ENCODE measurements at regions not wholly inside any gene's neighbourhood (a gene's known extent, or its start where the extent isn't known, plus 50 kb on each side); places are given as distances from the start of the nearest gene placed in this dataset.
"Not testable (repeated sequence)": the region's sequence is repeated elsewhere in the genome, so short reads cannot be mapped to it uniquely, and the experiment has no call there.

GRCh38 chr14:40374221-40374620, 942.0 kb upstream of the FBXO33 start:
- Histone ChIP-seq H3K9ac (ENCODE audit: low read length) (no peak overlapping the region), H3K27me3 (replicated peaks; ENCODE audit: control insufficient read depth, insufficient read depth, low read length) (no peaks in the 10 kb centered on the region), H3K9me3 (ENCODE audit: control insufficient read depth, low read length) (no peaks in the 10 kb centered on the region), H3K4me3 (ENCODE audit: low read length) (no peak overlapping the region), H3K4me1 (ENCODE audit: control insufficient read depth, insufficient read depth, low read length) (no peaks in the 10 kb centered on the region), H3K36me3 (ENCODE audit: control insufficient read depth, insufficient read depth, low read length, severe bottlenecking) (no peaks in the 10 kb centered on the region)
- DNase-seq (ENCODE audit: low read depth), result no peak

GRCh38 chr14:40371011-40371410, 938.8 kb upstream of the FBXO33 start:
- DNase-seq (ENCODE audit: low read depth), result no peak
- no peak overlapping the region for H3K4me3 ChIP-seq (ENCODE audit: low read length)
- H3K4me1 ChIP-seq (ENCODE audit: control insufficient read depth, insufficient read depth, low read length), result no peaks in the 10 kb centered on the region
- no peaks in the 10 kb centered on the region for H3K36me3 ChIP-seq (ENCODE audit: control insufficient read depth, insufficient read depth, low read length, severe bottlenecking)
- H3K9ac ChIP-seq (ENCODE audit: low read length), result no peak overlapping the region
- no peaks in the 10 kb centered on the region for H3K9me3 ChIP-seq (ENCODE audit: control insufficient read depth, low read length)
- H3K27me3 ChIP-seq (replicated peaks; ENCODE audit: control insufficient read depth, insufficient read depth, low read length), result no peaks in the 10 kb centered on the region

GRCh38 chr14:40368314-40368713, 936.1 kb upstream of the FBXO33 start:
- Histone ChIP-seq H3K4me1 (ENCODE audit: control insufficient read depth, insufficient read depth, low read length) (no peaks in the 10 kb centered on the region), H3K9me3 (ENCODE audit: control insufficient read depth, low read length) (no peaks in the 10 kb centered on the region), H3K4me3 (ENCODE audit: low read length) (no peak overlapping the region), H3K27me3 (replicated peaks; ENCODE audit: control insufficient read depth, insufficient read depth, low read length) (no peaks in the 10 kb centered on the region), H3K36me3 (ENCODE audit: control insufficient read depth, insufficient read depth, low read length, severe bottlenecking) (no peaks in the 10 kb centered on the region), H3K9ac (ENCODE audit: low read length) (no peak overlapping the region)
- DNase-seq (ENCODE audit: low read depth), result no peak

- Histone ChIP-seq H3K9ac (ENCODE audit: low read length) (no peak overlapping the region), H3K4me1 (ENCODE audit: control insufficient read depth, insufficient read depth, low read length) (no peaks in the 10 kb centered on the region), H3K27me3 (replicated peaks; ENCODE audit: control insufficient read depth, insufficient read depth, low read length) (no peaks in the 10 kb centered on the region), H3K9me3 (ENCODE audit: control insufficient read depth, low read length) (no peaks in the 10 kb centered on the region), H3K4me3 (ENCODE audit: low read length) (no peak overlapping the region), H3K36me3 (ENCODE audit: control insufficient read depth, insufficient read depth, low read length, severe bottlenecking) (no peaks in the 10 kb centered on the region)
- no peak for DNase-seq (ENCODE audit: low read depth)
These were observed 935.5 kb upstream of the FBXO33 start for GRCh38 chr14:40367717-40368116.

- Histone ChIP-seq H3K9ac (ENCODE audit: low read length) (no peak overlapping the region), H3K27me3 (replicated peaks; ENCODE audit: control insufficient read depth, insufficient read depth, low read length) (no peaks in the 10 kb centered on the region), H3K4me1 (ENCODE audit: control insufficient read depth, insufficient read depth, low read length) (no peaks in the 10 kb centered on the region), H3K9me3 (ENCODE audit: control insufficient read depth, low read length) (no peaks in the 10 kb centered on the region), H3K4me3 (ENCODE audit: low read length) (no peak overlapping the region), H3K36me3 (ENCODE audit: control insufficient read depth, insufficient read depth, low read length, severe bottlenecking) (no peaks in the 10 kb centered on the region)
- DNase-seq (ENCODE audit: low read depth), result no peak
These were observed 933.1 kb upstream of the FBXO33 start for GRCh38 chr14:40365305-40365704.

GRCh38 chr14:40362856-40363255, 930.6 kb upstream of the FBXO33 start:
- DNase-seq (ENCODE audit: low read depth), result no peak
- H3K27me3 ChIP-seq (replicated peaks; ENCODE audit: control insufficient read depth, insufficient read depth, low read length), result no peaks in the 10 kb centered on the region
- no peak overlapping the region for H3K4me3 ChIP-seq (ENCODE audit: low read length)
- H3K9me3 ChIP-seq (ENCODE audit: control insufficient read depth, low read length), result no peaks in the 10 kb centered on the region
- no peaks in the 10 kb centered on the region for H3K4me1 ChIP-seq (ENCODE audit: control insufficient read depth, insufficient read depth, low read length)
- no peaks in the 10 kb centered on the region for H3K36me3 ChIP-seq (ENCODE audit: control insufficient read depth, insufficient read depth, low read length, severe bottlenecking)
- no peak overlapping the region for H3K9ac ChIP-seq (ENCODE audit: low read length)

- H3K36me3 ChIP-seq (ENCODE audit: control insufficient read depth, insufficient read depth, low read length, severe bottlenecking), result no peaks in the 10 kb centered on the region
- no peaks in the 10 kb centered on the region for H3K27me3 ChIP-seq (replicated peaks; ENCODE audit: control insufficient read depth, insufficient read depth, low read length)
- H3K9me3 ChIP-seq (ENCODE audit: control insufficient read depth, low read length), result no peaks in the 10 kb centered on the region
- H3K4me1 ChIP-seq (ENCODE audit: control insufficient read depth, insufficient read depth, low read length), result no peaks in the 10 kb centered on the region
- H3K4me3 ChIP-seq (ENCODE audit: low read length), result no peak overlapping the region
- DNase-seq (ENCODE audit: low read depth), result no peak
- H3K9ac ChIP-seq (ENCODE audit: low read length), result no peak overlapping the region
These were observed 922.5 kb upstream of the FBXO33 start for GRCh38 chr14:40354754-40355153.

- not testable (repeated sequence) for DNase-seq (ENCODE audit: low read depth); H3K4me3 ChIP-seq (ENCODE audit: low read length)
These were observed 915.9 kb upstream of the FBXO33 start for GRCh38 chr14:40348104-40348503.

GRCh38 chr14:40347675-40348074, 915.4 kb upstream of the FBXO33 start:
- H3K9ac ChIP-seq (ENCODE audit: low read length), result no peak overlapping the region
- no peaks in the 10 kb centered on the region for H3K9me3 ChIP-seq (ENCODE audit: control insufficient read depth, low read length)
- H3K4me3 ChIP-seq (ENCODE audit: low read length), result no peak overlapping the region
- DNase-seq (ENCODE audit: low read depth), result no peak
- no peaks in the 10 kb centered on the region for H3K27me3 ChIP-seq (replicated peaks; ENCODE audit: control insufficient read depth, insufficient read depth, low read length)
- no peaks in the 10 kb centered on the region for H3K4me1 ChIP-seq (ENCODE audit: control insufficient read depth, insufficient read depth, low read length)
- H3K36me3 ChIP-seq (ENCODE audit: control insufficient read depth, insufficient read depth, low read length, severe bottlenecking), result no peaks in the 10 kb centered on the region

More at GRCh38 chr14:40348104-40348503, 915.9 kb upstream of the FBXO33 start:
- not testable (repeated sequence) for H3K9ac ChIP-seq (ENCODE audit: low read length); H3K4me1 ChIP-seq (ENCODE audit: control insufficient read depth, insufficient read depth, low read length); H3K9me3 ChIP-seq (ENCODE audit: control insufficient read depth, low read length); H3K27me3 ChIP-seq (replicated peaks; ENCODE audit: control insufficient read depth, insufficient read depth, low read length); H3K36me3 ChIP-seq (ENCODE audit: control insufficient read depth, insufficient read depth, low read length, severe bottlenecking)

- no peaks in the 10 kb centered on the region for H3K9me3 ChIP-seq (ENCODE audit: control insufficient read depth, low read length)
- H3K9ac ChIP-seq (ENCODE audit: low read length), result no peak overlapping the region
- no peaks in the 10 kb centered on the region for H3K36me3 ChIP-seq (ENCODE audit: control insufficient read depth, insufficient read depth, low read length, severe bottlenecking)
- H3K4me1 ChIP-seq (ENCODE audit: control insufficient read depth, insufficient read depth, low read length), result no peaks in the 10 kb centered on the region
- H3K4me3 ChIP-seq (ENCODE audit: low read length), result no peak overlapping the region
- no peaks in the 10 kb centered on the region for H3K27me3 ChIP-seq (replicated peaks; ENCODE audit: control insufficient read depth, insufficient read depth, low read length)
- no peak for DNase-seq (ENCODE audit: low read depth)
These were observed 914.0 kb upstream of the FBXO33 start for GRCh38 chr14:40346275-40346674.

GRCh38 chr14:40345334-40345733, 913.1 kb upstream of the FBXO33 start:
- H3K9me3 ChIP-seq (ENCODE audit: control insufficient read depth, low read length), result no peaks in the 10 kb centered on the region
- no peak overlapping the region for H3K4me3 ChIP-seq (ENCODE audit: low read length)
- no peaks in the 10 kb centered on the region for H3K36me3 ChIP-seq (ENCODE audit: control insufficient read depth, insufficient read depth, low read length, severe bottlenecking)
- no peaks in the 10 kb centered on the region for H3K27me3 ChIP-seq (replicated peaks; ENCODE audit: control insufficient read depth, insufficient read depth, low read length)
- no peaks in the 10 kb centered on the region for H3K4me1 ChIP-seq (ENCODE audit: control insufficient read depth, insufficient read depth, low read length)
- no peak overlapping the region for H3K9ac ChIP-seq (ENCODE audit: low read length)
- no peak for DNase-seq (ENCODE audit: low read depth)

- no peaks in the 10 kb centered on the region for H3K9me3 ChIP-seq (ENCODE audit: control insufficient read depth, low read length)
- no peak for DNase-seq (ENCODE audit: low read depth)
- H3K36me3 ChIP-seq (ENCODE audit: control insufficient read depth, insufficient read depth, low read length, severe bottlenecking), result no peaks in the 10 kb centered on the region
- H3K9ac ChIP-seq (ENCODE audit: low read length), result no peak overlapping the region
- H3K27me3 ChIP-seq (replicated peaks; ENCODE audit: control insufficient read depth, insufficient read depth, low read length), result no peaks in the 10 kb centered on the region
- no peak overlapping the region for H3K4me3 ChIP-seq (ENCODE audit: low read length)
- H3K4me1 ChIP-seq (ENCODE audit: control insufficient read depth, insufficient read depth, low read length), result no peaks in the 10 kb centered on the region
These were observed 908.5 kb upstream of the FBXO33 start for GRCh38 chr14:40340708-40341107.

All from adipocyte (in vitro differentiated cells).